ENCODE measurements at regions not wholly inside any gene's neighbourhood (a gene's known extent, or its start where the extent isn't known, plus 50 kb on each side); places are given as distances from the start of the nearest gene placed in this dataset.
A peak's percentile ranks its signal among the peaks of the same experiment; 100 is the strongest.

DNA sequence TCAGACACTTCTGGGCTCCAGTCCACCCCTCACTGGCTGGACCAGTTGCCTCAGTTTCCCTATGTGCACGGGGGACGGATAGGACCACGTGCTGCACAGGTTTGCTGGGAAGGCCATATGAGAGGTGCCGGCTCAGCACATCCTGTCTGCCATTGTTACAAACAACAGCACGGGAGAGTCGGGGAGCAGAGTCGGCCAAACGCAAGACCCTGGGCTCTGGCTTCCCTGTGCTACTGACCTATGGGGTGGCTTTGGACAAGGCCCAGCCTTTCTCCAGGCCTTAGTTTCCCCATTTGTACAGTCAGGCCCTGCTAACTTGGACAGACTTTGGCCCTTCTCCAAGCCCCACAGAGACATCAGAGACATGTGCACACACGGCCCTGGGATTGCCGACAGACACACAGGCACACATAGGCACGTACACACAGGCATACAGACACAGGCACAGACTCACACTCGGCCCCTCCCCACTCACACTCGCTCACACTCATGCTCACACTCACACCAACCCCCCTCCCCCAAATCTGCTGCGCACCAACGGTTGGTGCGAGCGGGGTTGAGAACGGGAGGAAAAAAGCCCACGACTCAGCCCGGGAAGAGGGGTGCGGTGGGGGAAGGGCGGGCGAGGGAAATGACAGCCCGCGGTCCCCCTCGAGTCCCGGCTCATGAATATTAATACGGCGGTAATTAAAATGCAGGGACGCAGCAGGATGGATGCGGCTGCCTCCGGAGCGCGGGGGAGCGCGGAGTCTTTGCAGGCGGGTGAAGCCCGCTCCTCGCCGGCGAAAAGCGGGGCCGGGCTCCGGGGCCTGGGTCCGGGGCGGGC, 133.0 kb downstream of the C9orf50 start:
- Mint-ChIP-seq H3K9me3 (no peaks in the 10 kb centered on the region), H3K27me3 (ENCODE audit: low read depth) (no peaks in the 10 kb centered on the region), H3K36me3 (ENCODE audit: low read depth) (no peaks in the 10 kb centered on the region), H3K4me3 (peak overlapping the region; percentile 87), H3K4me1 (peaks cover 53% of the 10 kb centered on the region), H3K27ac (ENCODE audit: unreplicated experiment) (peak overlapping the region; percentile 95)
- TF ChIP-seq, protein P1, sequence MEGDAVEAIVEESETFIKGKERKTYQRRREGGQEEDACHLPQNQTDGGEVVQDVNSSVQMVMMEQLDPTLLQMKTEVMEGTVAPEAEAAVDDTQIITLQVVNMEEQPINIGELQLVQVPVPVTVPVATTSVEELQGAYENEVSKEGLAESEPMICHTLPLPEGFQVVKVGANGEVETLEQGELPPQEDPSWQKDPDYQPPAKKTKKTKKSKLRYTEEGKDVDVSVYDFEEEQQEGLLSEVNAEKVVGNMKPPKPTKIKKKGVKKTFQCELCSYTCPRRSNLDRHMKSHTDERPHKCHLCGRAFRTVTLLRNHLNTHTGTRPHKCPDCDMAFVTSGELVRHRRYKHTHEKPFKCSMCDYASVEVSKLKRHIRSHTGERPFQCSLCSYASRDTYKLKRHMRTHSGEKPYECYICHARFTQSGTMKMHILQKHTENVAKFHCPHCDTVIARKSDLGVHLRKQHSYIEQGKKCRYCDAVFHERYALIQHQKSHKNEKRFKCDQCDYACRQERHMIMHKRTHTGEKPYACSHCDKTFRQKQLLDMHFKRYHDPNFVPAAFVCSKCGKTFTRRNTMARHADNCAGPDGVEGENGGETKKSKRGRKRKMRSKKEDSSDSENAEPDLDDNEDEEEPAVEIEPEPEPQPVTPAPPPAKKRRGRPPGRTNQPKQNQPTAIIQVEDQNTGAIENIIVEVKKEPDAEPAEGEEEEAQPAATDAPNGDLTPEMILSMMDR (conservative IDR thresholded peaks at IDR 0.05) = no peak
- DNase-seq (ENCODE audit: low read depth, low spot score) = peak; percentile 42

DNA sequence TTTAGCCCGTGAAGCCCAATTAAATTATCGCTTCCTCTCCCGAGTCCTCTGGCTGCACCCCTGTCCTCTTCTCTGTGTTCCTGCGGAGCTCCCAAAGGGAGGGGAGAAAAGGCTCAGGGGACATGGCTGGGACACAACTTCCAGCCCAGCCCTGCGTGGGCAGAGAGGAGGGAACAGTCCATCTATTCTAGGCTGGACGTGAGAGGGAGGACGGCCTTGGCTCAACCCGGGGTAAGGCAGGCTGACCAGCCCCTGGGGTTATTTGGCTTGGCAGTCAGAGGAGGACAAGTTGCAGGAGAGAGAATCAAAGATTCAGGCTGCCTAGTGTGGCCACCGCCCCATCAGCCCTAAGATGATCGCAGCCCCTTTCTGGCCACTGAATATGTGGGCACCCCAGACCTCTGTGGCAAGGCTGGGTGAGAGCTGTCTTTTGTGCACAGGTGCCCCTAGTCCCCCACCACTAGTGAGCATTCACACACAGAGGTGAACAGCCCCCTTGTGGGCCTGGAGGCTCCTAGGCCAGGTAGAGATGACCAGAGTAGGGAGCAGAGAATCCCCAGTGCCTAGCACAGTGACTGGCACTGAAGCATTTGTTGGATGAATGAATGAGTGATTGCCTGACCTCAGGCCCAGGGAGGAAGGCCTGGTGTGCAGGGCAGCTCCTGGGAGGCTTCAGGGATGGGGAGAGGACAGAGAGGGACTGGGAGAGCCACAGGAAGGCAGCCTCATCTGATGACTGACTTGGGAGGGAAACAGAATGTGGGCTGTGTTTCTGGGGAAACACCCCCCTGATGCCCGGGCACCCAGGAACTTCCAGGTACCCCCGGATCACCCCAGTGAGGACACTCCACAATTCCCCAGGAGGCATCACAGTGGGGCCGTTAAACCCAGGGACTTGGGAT, 133.9 kb downstream of the C9orf50 start:
- no peaks in the 10 kb centered on the region for H3K9me3 Mint-ChIP-seq
- H3K36me3 Mint-ChIP-seq (ENCODE audit: low read depth) = no peaks in the 10 kb centered on the region
- peak overlapping the region; percentile 79 for H3K27ac Mint-ChIP-seq (ENCODE audit: unreplicated experiment)
- H3K4me1 Mint-ChIP-seq = peaks cover 51% of the 10 kb centered on the region
- TF ChIP-seq, protein P1 (conservative IDR thresholded peaks at IDR 0.05) = no peak
- DNase-seq (ENCODE audit: low read depth, low spot score) = no peak
- peak overlapping the region; percentile 87 for H3K4me3 Mint-ChIP-seq
- no peaks in the 10 kb centered on the region for H3K27me3 Mint-ChIP-seq (ENCODE audit: low read depth)

DNA sequence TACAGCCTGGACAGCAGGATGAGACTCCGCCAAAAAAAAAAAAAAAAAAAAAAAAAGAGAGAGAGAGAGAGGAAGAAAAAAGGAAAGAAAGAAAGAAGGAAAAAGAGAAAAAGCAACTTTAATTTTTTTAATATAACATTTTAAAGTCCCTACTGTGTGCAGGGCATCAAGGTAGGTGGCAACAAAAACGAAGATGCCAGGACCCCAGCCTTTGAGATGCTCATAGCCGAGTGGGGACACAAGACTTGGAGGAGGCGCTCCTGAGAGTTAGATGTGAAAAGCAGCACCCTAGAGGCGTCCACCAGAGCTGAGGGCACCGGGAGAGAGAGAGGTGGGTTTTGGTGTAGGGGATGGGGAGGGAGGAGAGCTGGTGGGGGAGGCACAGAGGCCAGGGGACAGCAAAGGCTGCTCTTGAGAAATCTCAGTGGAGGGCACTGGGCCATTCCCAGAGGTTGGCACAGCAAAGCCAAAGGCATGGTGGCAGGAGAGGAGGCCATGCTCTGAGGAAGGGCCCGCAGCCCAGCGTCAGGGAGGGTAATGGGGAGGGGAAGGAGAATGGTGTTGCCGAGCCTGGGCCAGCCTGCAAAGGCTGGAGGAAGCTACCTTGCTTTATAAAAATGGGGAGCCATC, 135.6 kb downstream of the C9orf50 start:
- TF ChIP-seq, protein P1 (conservative IDR thresholded peaks at IDR 0.05) = no peak
- peak overlapping the region; percentile 62 for H3K4me3 Mint-ChIP-seq
- peaks cover 55% of the 10 kb centered on the region for H3K4me1 Mint-ChIP-seq
- H3K27me3 Mint-ChIP-seq (ENCODE audit: low read depth) = no peaks in the 10 kb centered on the region
- no peak for DNase-seq (ENCODE audit: low read depth, low spot score)
- H3K27ac Mint-ChIP-seq (ENCODE audit: unreplicated experiment) = no peak overlapping the region
- H3K9me3 Mint-ChIP-seq = no peaks in the 10 kb centered on the region
- H3K36me3 Mint-ChIP-seq (ENCODE audit: low read depth) = no peaks in the 10 kb centered on the region

DNA sequence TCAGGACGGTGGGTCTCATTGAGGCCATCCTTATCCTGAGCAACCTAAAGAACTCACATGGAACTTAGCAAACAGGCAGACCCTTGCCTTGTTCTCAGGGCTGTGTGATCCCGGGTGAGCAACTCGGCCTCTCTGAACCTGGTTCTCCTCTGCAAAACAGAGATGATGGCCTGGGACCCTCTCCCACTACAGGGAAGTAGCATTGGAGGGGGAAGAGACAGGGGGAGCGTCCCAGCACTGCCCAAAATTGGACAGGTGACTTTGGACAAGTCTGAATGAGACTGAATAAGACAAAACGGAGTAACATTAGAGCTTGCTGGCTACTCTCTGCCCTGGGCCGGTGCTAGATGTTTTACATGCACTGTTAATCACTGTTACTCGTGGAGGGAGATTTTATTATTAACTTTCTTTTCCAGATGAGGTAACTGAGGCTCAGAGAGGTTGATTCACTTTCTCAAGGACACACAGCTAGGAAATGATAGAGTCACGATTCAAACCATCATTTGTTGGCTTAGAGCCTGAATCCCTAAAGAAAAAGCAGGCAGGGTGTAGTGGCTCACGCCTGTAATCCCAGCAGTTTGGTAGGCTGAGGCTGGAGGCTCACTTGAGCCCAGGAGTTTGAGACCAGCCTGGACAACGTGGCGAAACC, 136.4 kb downstream of the C9orf50 start:
- no peak overlapping the region for H3K27ac Mint-ChIP-seq (ENCODE audit: unreplicated experiment)

More for the DNA sequence above, 136.4 kb downstream of the C9orf50 start:
- no peaks in the 10 kb centered on the region for H3K9me3 Mint-ChIP-seq
- no peaks in the 10 kb centered on the region for H3K36me3 Mint-ChIP-seq (ENCODE audit: low read depth)
- DNase-seq (ENCODE audit: low read depth, low spot score) = no peak
- TF ChIP-seq, protein P1 (conservative IDR thresholded peaks at IDR 0.05) = no peak
- no peaks in the 10 kb centered on the region for H3K27me3 Mint-ChIP-seq (ENCODE audit: low read depth)
- peak overlapping the region; percentile 14 for H3K4me3 Mint-ChIP-seq
- H3K4me1 Mint-ChIP-seq = peaks cover 56% of the 10 kb centered on the region
